ENCODE measurements at regions not wholly inside any gene's neighbourhood (a gene's known extent, or its start where the extent isn't known, plus 50 kb on each side); places are given as distances from the start of the nearest gene placed in this dataset.

- TF ChIP-seq ZFP3 (CRISPR knock-in tag; IDR thresholded peaks at IDR 0.05) (no peak), ZFP30 (CRISPR knock-in tag; IDR thresholded peaks at IDR 0.05) (no peak), POU6F1 (CRISPR knock-in tag; IDR thresholded peaks at IDR 0.05; ENCODE audit: borderline replicate concordance, low read depth) (no peak), ZNF565 (CRISPR knock-in tag; conservative IDR thresholded peaks at IDR 0.05; ENCODE audit: low read depth) (no peak), CREB5 (CRISPR knock-in tag; IDR thresholded peaks at IDR 0.05; ENCODE audit: low read depth) (no peak), TSHZ2 (CRISPR knock-in tag; IDR thresholded peaks at IDR 0.05) (no peak), PPARA (CRISPR knock-in tag; IDR thresholded peaks at IDR 0.05; ENCODE audit: borderline replicate concordance) (no peak), ESRRG (CRISPR knock-in tag; IDR thresholded peaks at IDR 0.05) (no peak), TOX (CRISPR knock-in tag; IDR thresholded peaks at IDR 0.05; ENCODE audit: borderline replicate concordance) (no peak), ZNF70 (CRISPR knock-in tag; IDR thresholded peaks at IDR 0.05) (no peak)
- TF ChIP-seq, protein P1, sequence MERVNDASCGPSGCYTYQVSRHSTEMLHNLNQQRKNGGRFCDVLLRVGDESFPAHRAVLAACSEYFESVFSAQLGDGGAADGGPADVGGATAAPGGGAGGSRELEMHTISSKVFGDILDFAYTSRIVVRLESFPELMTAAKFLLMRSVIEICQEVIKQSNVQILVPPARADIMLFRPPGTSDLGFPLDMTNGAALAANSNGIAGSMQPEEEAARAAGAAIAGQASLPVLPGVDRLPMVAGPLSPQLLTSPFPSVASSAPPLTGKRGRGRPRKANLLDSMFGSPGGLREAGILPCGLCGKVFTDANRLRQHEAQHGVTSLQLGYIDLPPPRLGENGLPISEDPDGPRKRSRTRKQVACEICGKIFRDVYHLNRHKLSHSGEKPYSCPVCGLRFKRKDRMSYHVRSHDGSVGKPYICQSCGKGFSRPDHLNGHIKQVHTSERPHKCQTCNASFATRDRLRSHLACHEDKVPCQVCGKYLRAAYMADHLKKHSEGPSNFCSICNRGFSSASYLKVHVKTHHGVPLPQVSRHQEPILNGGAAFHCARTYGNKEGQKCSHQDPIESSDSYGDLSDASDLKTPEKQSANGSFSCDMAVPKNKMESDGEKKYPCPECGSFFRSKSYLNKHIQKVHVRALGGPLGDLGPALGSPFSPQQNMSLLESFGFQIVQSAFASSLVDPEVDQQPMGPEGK (CRISPR knock-in tag; IDR thresholded peaks at IDR 0.05; ENCODE audit: borderline replicate concordance) = no peak
Observed at GRCh38 chr11:131301306-131301705, 69.1 kb upstream of the NTM start.

All from SK-N-SH treated with all-trans-retinoic acid at 6 μM for 48 hours (cell line).